NCI-H748 (cell line): ENCODE measurements at regions not wholly inside any gene's neighbourhood (a gene's known extent, or its start where the extent isn't known, plus 50 kb on each side); places are given as distances from the start of the nearest gene placed in this dataset.
"Not testable (repeated sequence)": the region's sequence is repeated elsewhere in the genome, so short reads cannot be mapped to it uniquely, and the experiment has no call there.

Experiments
- DNase-seq: peaks from one replicate; lab custom pipeline; 2025; ENCODE audit not compliant: unreplicated experiment; lab: John Stamatoyannopoulos, UW

GRCh38 chr11:57871231-57871630, 109.6 kb downstream of the CTNND1 start:
- DNase-seq = no peak

GRCh38 chr11:57873196-57873911, 111.8 kb downstream of the CTNND1 start:
- DNase-seq = no peak

- no peak for DNase-seq
Observed at GRCh38 chr11:57874981-57875380, 113.4 kb downstream of the CTNND1 start.

GRCh38 chr11:57881647-57882046, 120.0 kb downstream of the CTNND1 start:
- DNase-seq = no peak

- DNase-seq = no peak
Observed at GRCh38 chr11:57883630-57884029, 122.0 kb downstream of the CTNND1 start.

- DNase-seq = no peak
Observed at GRCh38 chr11:57885298-57886050, 123.9 kb downstream of the CTNND1 start.

GRCh38 chr11:57888386-57888785, 126.8 kb downstream of the CTNND1 start:
- no peak for DNase-seq

GRCh38 chr11:57890521-57890920, 128.9 kb downstream of the CTNND1 start:
- DNase-seq = no peak

- not testable (repeated sequence) for DNase-seq
Observed at GRCh38 chr11:57893200-57893599, 130.5 kb upstream of the OR9Q1 start.

- no peak for DNase-seq
Observed at GRCh38 chr11:57896361-57897145, 127.1 kb upstream of the OR9Q1 start.

- no peak for DNase-seq
Observed at GRCh38 chr11:57899378-57899777, 124.3 kb upstream of the OR9Q1 start.

- peak; percentile 15 for DNase-seq
Observed at GRCh38 chr11:57900320-57900719, 123.4 kb upstream of the OR9Q1 start.

GRCh38 chr11:57901278-57901677, 122.4 kb upstream of the OR9Q1 start:
- no peak for DNase-seq

GRCh38 chr11:57901756-57902155, 121.9 kb upstream of the OR9Q1 start:
- DNase-seq = no peak

- no peak for DNase-seq
Observed at GRCh38 chr11:57903011-57903410, 120.7 kb upstream of the OR9Q1 start.

GRCh38 chr11:57903441-57904123, 120.1 kb upstream of the OR9Q1 start:
- peak; percentile 24 for DNase-seq

GRCh38 chr11:57904376-57904775, 119.3 kb upstream of the OR9Q1 start:
- no peak for DNase-seq

GRCh38 chr11:57905439-57905838, 118.2 kb upstream of the OR9Q1 start:
- DNase-seq = no peak

GRCh38 chr11:57908399-57908798, 115.3 kb upstream of the OR9Q1 start:
- not testable (repeated sequence) for DNase-seq

- not testable (repeated sequence) for DNase-seq
Observed at GRCh38 chr11:57911522-57911921, 112.2 kb upstream of the OR9Q1 start.
